SJCRH30 (cell line): ENCODE measurements at regions not wholly inside any gene's neighbourhood (a gene's known extent, or its start where the extent isn't known, plus 50 kb on each side); places are given as distances from the start of the nearest gene placed in this dataset.
A peak's percentile ranks its signal among the peaks of the same experiment; 100 is the strongest.

Experiments used
- DNase-seq, 2 experiments: peaks; one replicate each; pipeline ENCODE4 v3.0.0-alpha.2; 2015 to 2020
- H3K27ac ChIP-seq: fragments of 250-450 bp; sonication (Bioruptor Pico); 2 replicates; pipeline ENCODE4 v1.5.1; 2020; ENCODE audit warnings: mild to moderate bottlenecking, moderate library complexity
- H3K27me3 ChIP-seq: fragments of 250-450 bp; sonication (Bioruptor Pico); 2 replicates; pipeline ENCODE4 v1.5.1; 2020; ENCODE audit warnings: mild to moderate bottlenecking, moderate library complexity
- H3K36me3 ChIP-seq: fragments of 250-450 bp; sonication (Bioruptor Pico); 2 replicates; pipeline ENCODE4 v1.5.1; 2020; ENCODE audit warnings: mild to moderate bottlenecking, moderate library complexity
- H3K4me1 ChIP-seq: fragments of 250-450 bp; sonication (Bioruptor Pico); 2 replicates; pipeline ENCODE4 v1.5.1; 2020; ENCODE audit warnings: mild to moderate bottlenecking, moderate library complexity
- H3K4me3 ChIP-seq: fragments of 250-450 bp; sonication (Bioruptor Pico); 2 replicates; pipeline ENCODE4 v1.5.1; 2020; ENCODE audit warnings: mild to moderate bottlenecking, moderate library complexity
- H3K9me3 ChIP-seq: fragments of 250-450 bp; sonication (Bioruptor Pico); replicated peaks from 2 replicates; pipeline ENCODE4 v1.5.1; 2020; ENCODE audit warnings: mild to moderate bottlenecking, moderate library complexity

- no peak overlapping the region for H3K4me3 ChIP-seq
- no peaks in the 10 kb centered on the region for H3K36me3 ChIP-seq
- H3K27me3 ChIP-seq, result no peaks in the 10 kb centered on the region
- H3K4me1 ChIP-seq, result no peaks in the 10 kb centered on the region
- no peaks in the 10 kb centered on the region for H3K9me3 ChIP-seq
- DNase-seq, result no peak
- no peak overlapping the region for H3K27ac ChIP-seq
Observed at GRCh38 chr3:103949693-103950092, 1417.0 kb upstream of the ALCAM start.

- H3K27ac ChIP-seq, result no peak overlapping the region
- no peak for DNase-seq
- H3K36me3 ChIP-seq, result no peaks in the 10 kb centered on the region
- no peaks in the 10 kb centered on the region for H3K4me1 ChIP-seq
- no peak overlapping the region for H3K4me3 ChIP-seq
- no peaks in the 10 kb centered on the region for H3K9me3 ChIP-seq
- H3K27me3 ChIP-seq, result no peaks in the 10 kb centered on the region
Observed at GRCh38 chr3:103950676-103951075, 1416.0 kb upstream of the ALCAM start.

DNA sequence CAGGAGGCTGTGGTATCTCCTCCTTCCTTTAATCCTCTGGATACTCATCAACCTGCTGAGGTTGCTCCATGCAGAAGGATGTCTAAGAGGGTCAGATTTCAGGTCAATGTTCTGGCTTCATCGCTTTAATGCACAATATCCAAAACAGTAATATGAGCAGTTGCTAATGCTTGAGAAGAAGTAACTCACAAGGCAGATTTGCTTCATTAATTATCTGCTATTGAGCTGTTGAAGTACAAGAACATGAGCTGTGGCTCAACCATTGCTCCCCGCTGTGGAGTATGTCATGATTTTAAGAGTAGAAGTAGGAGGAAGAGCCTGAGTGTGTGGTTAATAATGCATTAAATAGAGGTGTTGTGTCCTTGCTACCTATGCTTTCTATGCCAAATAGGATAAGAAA, 1412.9 kb upstream of the ALCAM start:
- DNase-seq, result no peak
- Histone ChIP-seq H3K4me1 (no peaks in the 10 kb centered on the region), H3K36me3 (no peaks in the 10 kb centered on the region), H3K27ac (no peak overlapping the region), H3K9me3 (no peaks in the 10 kb centered on the region), H3K4me3 (no peak overlapping the region), H3K27me3 (no peaks in the 10 kb centered on the region)

DNA sequence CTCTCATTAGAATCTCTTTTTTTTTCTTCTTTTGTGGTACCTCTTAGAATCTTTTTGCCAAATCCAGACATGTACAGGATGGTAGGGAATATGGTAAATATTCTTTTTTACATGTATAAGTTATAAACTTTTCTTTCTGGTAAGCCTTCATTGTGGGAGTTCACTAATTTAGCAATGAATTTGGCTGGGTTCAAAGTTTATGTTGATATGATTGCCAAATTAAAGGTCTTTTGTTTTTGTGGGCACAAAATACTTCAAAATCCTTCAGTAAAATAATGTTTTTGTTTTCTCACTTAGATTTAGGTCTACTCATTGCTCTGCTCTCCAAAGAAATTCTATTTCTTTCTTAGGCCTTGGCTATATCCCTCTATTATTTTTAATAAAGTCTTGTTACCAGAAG, 1405.9 kb upstream of the ALCAM start:
- no peak for DNase-seq
- Histone ChIP-seq H3K27me3 (no peaks in the 10 kb centered on the region), H3K27ac (no peak overlapping the region), H3K9me3 (no peaks in the 10 kb centered on the region), H3K36me3 (no peaks in the 10 kb centered on the region), H3K4me3 (no peak overlapping the region), H3K4me1 (no peaks in the 10 kb centered on the region)

- no peak overlapping the region for H3K4me3 ChIP-seq
- no peaks in the 10 kb centered on the region for H3K36me3 ChIP-seq
- no peaks in the 10 kb centered on the region for H3K27me3 ChIP-seq
- H3K9me3 ChIP-seq, result no peaks in the 10 kb centered on the region
- no peaks in the 10 kb centered on the region for H3K4me1 ChIP-seq
- no peak overlapping the region for H3K27ac ChIP-seq
- peak in 1 of 2 experiments; percentile 3 for DNase-seq
Observed at GRCh38 chr3:103963599-103963998, 1403.1 kb upstream of the ALCAM start.

GRCh38 chr3:103965764-103966163, 1400.9 kb upstream of the ALCAM start:
- DNase-seq, result no peak
- no peaks in the 10 kb centered on the region for H3K36me3 ChIP-seq
- H3K4me3 ChIP-seq, result no peak overlapping the region
- H3K27ac ChIP-seq, result no peak overlapping the region
- H3K4me1 ChIP-seq, result no peaks in the 10 kb centered on the region
- H3K27me3 ChIP-seq, result no peaks in the 10 kb centered on the region
- no peaks in the 10 kb centered on the region for H3K9me3 ChIP-seq

DNA sequence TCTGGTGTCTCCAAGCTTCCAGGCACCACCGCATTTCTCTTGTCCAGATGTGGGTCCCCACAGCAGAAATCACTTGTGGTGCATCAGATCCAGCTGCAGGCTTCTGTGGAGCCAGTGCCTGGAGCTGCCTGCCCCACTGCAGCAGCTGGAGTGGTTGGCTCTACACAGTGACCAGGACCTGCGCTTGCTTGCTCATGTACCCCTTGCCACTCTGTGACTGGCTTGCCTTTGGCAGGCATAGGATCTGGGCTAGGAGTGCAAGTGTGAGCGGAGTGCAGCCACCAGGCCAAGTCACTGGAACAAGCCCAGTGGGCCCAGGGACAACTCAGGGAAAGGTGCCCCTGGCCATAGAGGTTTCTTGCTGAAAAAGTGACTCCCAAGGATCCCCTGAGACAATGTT, 1400.0 kb upstream of the ALCAM start:
- H3K27me3 ChIP-seq, result no peaks in the 10 kb centered on the region
- H3K4me3 ChIP-seq, result no peak overlapping the region
- no peak overlapping the region for H3K27ac ChIP-seq
- no peaks in the 10 kb centered on the region for H3K9me3 ChIP-seq
- no peak for DNase-seq
- H3K36me3 ChIP-seq, result no peaks in the 10 kb centered on the region
- no peaks in the 10 kb centered on the region for H3K4me1 ChIP-seq

DNA sequence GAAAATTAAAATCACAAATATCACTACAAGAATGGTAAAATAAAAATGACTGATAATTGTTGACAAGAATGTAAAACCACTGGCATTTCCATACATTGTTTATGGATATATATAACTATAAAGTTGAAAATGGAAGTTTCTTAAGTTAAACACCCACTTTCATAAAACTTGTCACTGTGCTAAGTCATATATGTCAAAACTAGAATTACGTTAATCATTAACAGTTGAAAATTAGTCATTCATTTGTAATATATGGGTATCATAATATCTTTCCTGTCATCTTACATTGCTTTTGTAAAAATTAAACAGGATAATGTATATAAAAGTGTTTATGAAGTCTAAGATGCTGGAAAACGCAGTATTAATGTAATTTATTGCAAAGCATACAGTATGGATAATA, 1398.6 kb upstream of the ALCAM start:
- H3K4me1 ChIP-seq, result no peaks in the 10 kb centered on the region
- no peaks in the 10 kb centered on the region for H3K36me3 ChIP-seq

GRCh38 chr3:103968751-103969150, 1398.0 kb upstream of the ALCAM start:
- Histone ChIP-seq H3K27me3 (no peaks in the 10 kb centered on the region), H3K4me3 (no peak overlapping the region), H3K9me3 (no peaks in the 10 kb centered on the region), H3K36me3 (no peaks in the 10 kb centered on the region), H3K27ac (no peak overlapping the region), H3K4me1 (no peaks in the 10 kb centered on the region)
- DNase-seq, result no peak

More for the DNA sequence above, 1398.6 kb upstream of the ALCAM start:
- H3K4me3 ChIP-seq, result no peak overlapping the region
- no peak overlapping the region for H3K27ac ChIP-seq
- no peak for DNase-seq
- no peaks in the 10 kb centered on the region for H3K9me3 ChIP-seq
- no peaks in the 10 kb centered on the region for H3K27me3 ChIP-seq

DNA sequence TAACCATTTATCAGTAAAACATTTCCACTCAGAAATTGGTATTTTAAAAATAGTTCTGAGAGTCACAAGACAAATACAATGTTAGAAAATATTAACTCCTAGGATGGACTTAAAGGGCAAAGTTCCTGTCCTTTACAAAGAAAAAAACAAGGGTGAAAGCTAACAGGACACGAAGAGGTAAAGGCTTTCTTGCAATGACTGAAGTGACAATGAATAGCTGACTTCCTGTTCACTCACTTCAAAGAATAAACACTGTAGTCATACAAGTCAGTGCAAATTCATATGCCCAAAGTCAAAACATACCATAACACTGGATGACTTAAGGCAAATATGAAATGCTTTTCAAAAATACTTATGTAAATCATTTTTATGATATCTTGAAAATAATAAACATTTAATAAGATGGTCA, 1389.8 kb upstream of the ALCAM start:
- Histone ChIP-seq H3K27ac (no peak overlapping the region), H3K4me1 (no peaks in the 10 kb centered on the region), H3K4me3 (no peak overlapping the region), H3K36me3 (no peaks in the 10 kb centered on the region), H3K27me3 (no peaks in the 10 kb centered on the region), H3K9me3 (no peaks in the 10 kb centered on the region)
- no peak for DNase-seq

DNA sequence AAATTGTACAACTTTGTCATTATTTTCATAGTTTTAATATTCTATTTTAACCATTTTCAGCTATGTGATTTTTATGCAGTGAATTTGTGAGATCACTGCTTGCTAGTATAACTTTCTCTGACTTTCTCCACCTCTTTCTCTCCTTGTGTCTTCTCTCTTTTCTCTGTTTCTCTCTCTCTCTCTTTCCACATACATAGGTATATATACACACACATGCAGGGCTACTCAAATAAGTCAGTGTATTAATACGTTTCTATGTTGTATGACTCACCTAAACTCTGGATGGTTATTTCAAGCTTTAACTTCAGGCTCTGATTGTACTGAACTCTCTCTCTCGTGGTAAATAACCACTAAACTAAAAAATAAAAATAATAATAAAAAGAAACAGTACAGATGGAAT, 1389.3 kb upstream of the ALCAM start:
- no peaks in the 10 kb centered on the region for H3K4me1 ChIP-seq
- DNase-seq, result no peak
- no peaks in the 10 kb centered on the region for H3K9me3 ChIP-seq
- H3K36me3 ChIP-seq, result no peaks in the 10 kb centered on the region
- H3K27ac ChIP-seq, result no peak overlapping the region
- H3K27me3 ChIP-seq, result no peaks in the 10 kb centered on the region
- H3K4me3 ChIP-seq, result no peak overlapping the region

DNA sequence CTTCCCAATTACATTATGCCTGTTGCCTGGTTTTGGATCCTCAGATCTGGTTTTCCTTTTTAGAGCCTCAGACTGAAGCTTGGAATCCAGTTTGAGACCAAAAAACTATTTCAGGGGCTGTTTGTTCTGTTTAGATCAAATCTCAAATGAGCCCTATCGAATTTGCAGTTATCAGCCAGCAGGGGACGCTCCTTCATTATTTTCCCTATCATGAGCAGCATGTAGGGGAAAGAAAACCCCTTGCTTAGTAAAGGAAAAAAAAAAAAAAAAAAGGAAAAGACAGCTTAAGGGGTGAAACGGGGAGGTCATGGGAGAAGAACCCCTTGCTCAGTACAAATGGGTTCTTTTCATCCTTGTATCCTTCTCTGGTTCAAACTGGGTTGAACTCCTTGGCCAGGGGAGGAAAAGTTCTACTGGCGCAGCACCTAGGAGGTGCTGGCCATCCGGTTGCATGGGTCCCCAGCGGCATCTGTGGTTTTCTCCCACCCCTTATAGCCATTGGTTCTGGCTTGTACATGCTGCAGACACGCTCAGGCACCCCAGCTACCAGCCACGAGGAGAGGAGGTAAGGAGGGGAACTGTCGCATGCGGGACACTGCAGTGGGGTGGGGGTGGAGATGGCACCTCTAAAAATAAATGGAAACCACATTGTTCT, 1375.1 kb upstream of the ALCAM start:
- Histone ChIP-seq H3K9me3 (no peaks in the 10 kb centered on the region), H3K27ac (no peak overlapping the region), H3K4me3 (no peak overlapping the region), H3K36me3 (no peaks in the 10 kb centered on the region), H3K4me1 (no peaks in the 10 kb centered on the region), H3K27me3 (no peaks in the 10 kb centered on the region)
- peak in 1 of 2 experiments; percentile 65 for DNase-seq

DNA sequence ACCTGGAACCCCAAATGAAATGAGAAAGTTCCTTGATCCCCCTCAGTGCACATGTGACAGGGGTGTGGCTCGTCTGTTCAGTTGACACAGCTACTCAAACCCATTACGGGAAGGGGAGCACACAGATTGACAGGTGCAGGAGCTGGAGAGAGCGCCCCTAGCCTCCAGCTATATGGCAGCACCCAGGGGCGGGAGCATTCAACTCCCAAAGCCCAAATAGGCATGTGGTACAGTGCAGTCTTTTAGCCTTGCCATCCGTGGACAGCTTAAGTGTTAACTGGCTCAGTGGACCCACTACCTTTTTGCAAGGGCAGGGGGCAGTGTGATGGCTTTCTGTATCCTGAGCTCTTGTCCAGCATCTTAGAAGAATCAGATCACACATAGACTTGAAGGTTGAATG, 1374.2 kb upstream of the ALCAM start:
- H3K27ac ChIP-seq, result no peak overlapping the region
- no peaks in the 10 kb centered on the region for H3K9me3 ChIP-seq
- peak in 1 of 2 experiments; percentile 6 for DNase-seq
- no peaks in the 10 kb centered on the region for H3K27me3 ChIP-seq
- no peak overlapping the region for H3K4me3 ChIP-seq
- no peaks in the 10 kb centered on the region for H3K36me3 ChIP-seq
- no peaks in the 10 kb centered on the region for H3K4me1 ChIP-seq

DNA sequence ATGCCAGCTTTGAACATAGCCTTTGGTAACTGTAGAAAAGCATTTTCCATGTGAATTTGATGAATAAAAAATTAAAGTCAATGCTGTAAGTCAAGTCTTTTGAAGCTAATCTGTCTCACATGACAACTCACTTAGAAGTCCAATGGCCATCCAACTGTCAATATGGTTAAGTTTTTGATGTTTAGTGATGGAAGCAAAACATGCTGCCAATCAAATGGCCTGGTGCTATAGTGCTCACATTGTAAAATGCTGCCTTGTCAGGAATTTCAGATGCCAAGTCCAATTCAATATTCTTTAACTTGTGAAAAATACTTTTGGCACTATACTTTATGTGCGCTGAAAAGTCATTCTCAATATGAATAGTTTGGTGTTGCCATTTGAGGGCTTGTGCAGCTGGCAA, 1361.8 kb upstream of the ALCAM start:
- no peak overlapping the region for H3K4me3 ChIP-seq
- DNase-seq, result no peak
- H3K36me3 ChIP-seq, result no peaks in the 10 kb centered on the region

DNA sequence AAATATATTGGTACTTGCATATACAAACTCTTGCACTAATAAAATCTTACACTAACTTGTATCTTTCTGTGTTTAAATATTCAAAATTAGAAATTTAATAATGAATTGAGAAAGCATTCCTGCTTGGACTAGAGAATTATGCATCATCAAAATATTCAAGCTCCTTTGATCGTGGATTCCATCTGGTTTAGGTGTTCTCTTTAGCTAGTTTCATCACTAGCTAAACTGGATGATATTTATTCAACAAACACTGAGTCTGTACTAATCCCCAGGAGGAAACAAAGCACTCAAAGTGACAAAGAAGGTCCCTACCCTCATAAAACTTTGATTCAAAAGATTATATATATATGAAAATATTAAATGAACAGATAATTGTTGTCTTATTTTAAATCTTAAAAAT, 1360.9 kb upstream of the ALCAM start:
- Histone ChIP-seq H3K4me1 (no peaks in the 10 kb centered on the region), H3K27ac (no peak overlapping the region), H3K27me3 (no peaks in the 10 kb centered on the region), H3K36me3 (no peaks in the 10 kb centered on the region), H3K9me3 (no peaks in the 10 kb centered on the region), H3K4me3 (no peak overlapping the region)
- DNase-seq, result no peak

More for the DNA sequence above, 1361.8 kb upstream of the ALCAM start:
- H3K4me1 ChIP-seq, result no peaks in the 10 kb centered on the region
- no peak overlapping the region for H3K27ac ChIP-seq
- no peaks in the 10 kb centered on the region for H3K27me3 ChIP-seq
- no peaks in the 10 kb centered on the region for H3K9me3 ChIP-seq

DNA sequence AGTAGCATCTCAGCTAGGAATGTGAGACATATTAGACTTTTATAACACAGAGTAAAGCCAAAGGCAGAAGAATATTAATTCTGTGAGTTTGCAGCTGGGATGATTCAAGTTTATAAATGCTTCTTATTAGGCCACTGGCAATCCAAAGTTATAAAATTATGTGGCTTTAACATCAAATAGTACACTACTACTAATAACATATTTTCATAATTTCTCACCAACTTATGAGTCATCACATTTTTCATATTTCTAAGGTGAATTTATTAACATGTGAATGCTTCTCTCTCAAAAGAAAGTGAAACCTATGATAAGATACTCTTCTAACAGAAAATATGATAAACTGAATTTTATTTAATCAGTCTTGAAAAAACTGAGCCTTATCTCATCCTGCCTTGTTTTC, 1348.2 kb upstream of the ALCAM start:
- Histone ChIP-seq H3K4me3 (no peak overlapping the region), H3K4me1 (no peaks in the 10 kb centered on the region), H3K27ac (no peak overlapping the region), H3K27me3 (no peaks in the 10 kb centered on the region), H3K36me3 (no peaks in the 10 kb centered on the region), H3K9me3 (no peaks in the 10 kb centered on the region)
- no peak for DNase-seq
